H1 (cell line): ENCODE measurements at regions not wholly inside any gene's neighbourhood (a gene's known extent, or its start where the extent isn't known, plus 50 kb on each side); places are given as distances from the start of the nearest gene placed in this dataset.

Experiments
- CHD7 ChIP-seq: fragments of 300-600 bp; sonication (generic); IDR thresholded peaks from 2 replicates; pipeline ENCODE4 v1.7.1; 2012; ENCODE audit warnings: low read length, moderate library complexity, mild to moderate bottlenecking, inconsistent platforms; ENCODE audit not compliant: insufficient replicate concordance
- CREB1 ChIP-seq: IDR thresholded peaks from 2 replicates; pipeline ENCODE4 v1.6.1; 2012; ENCODE audit warnings: inconsistent platforms
- KDM4A ChIP-seq: IDR thresholded peaks from one replicate; pipeline ENCODE4 v1.7.1; 2012; ENCODE audit warnings: low read depth, mild to moderate bottlenecking, moderate library complexity, low read length, inconsistent platforms; ENCODE audit not compliant: severe bottlenecking
- RAD21 ChIP-seq, 2 experiments: IDR thresholded peaks in 1 of 2; conservative IDR thresholded peaks in 1 of 2; 2 replicates each; pipeline ENCODE4 v1.6.1; 2011; ENCODE audit warnings: low read depth in 2 of 2, low read length in 2 of 2, improper control_type of control experiment in 1 of 2, inconsistent platforms in 1 of 2, mild to moderate bottlenecking in 1 of 2, moderate library complexity in 1 of 2
- SAP30 ChIP-seq: fragments of 300-600 bp; sonication (generic); IDR thresholded peaks from 2 replicates; pipeline ENCODE4 v1.7.1; 2012; ENCODE audit warnings: low read length, moderate library complexity, mild to moderate bottlenecking, inconsistent platforms; ENCODE audit not compliant: insufficient read depth, insufficient replicate concordance
- TAF7 ChIP-seq: optimal IDR thresholded peaks from 2 replicates; pipeline ENCODE3; 2011; ENCODE audit warnings: low read depth, mild to moderate bottlenecking, inconsistent platforms, low read length, moderate library complexity, borderline replicate concordance
- USF2 ChIP-seq: IDR thresholded peaks from 2 replicates; pipeline ENCODE4 v1.6.1; 2011; ENCODE audit warnings: low read length, improper control_type of control experiment
- ZNF274 ChIP-seq: IDR thresholded peaks from 2 replicates; pipeline ENCODE4 v1.7.0; 2012; ENCODE audit warnings: low read length, borderline replicate concordance; ENCODE audit errors: extremely low read depth

- TF ChIP-seq CHD7 (no peak), KDM4A (no peak), RAD21 (IDR thresholded peaks at IDR 0.05 in 1 of 2, conservative IDR thresholded peaks at IDR 0.05 in 1 of 2; ENCODE audit: low read depth in 2 of 2, low read length in 2 of 2) (no peak), CREB1 (no peak), TAF7 (no peak), USF2 (no peak), ZNF274 (no peak), SAP30 (no peak)
Observed at GRCh38 chr5:152255411-152255810, 149.7 kb downstream of the NMUR2 start (continued).
